HEK293 (cell line): ENCODE measurements at regions not wholly inside any gene's neighbourhood (a gene's known extent, or its start where the extent isn't known, plus 50 kb on each side); places are given as distances from the start of the nearest gene placed in this dataset.

ENCODE experiments used
- CTCF ChIP-seq: fragments of 450-650 bp; formaldehyde crosslinking; IDR thresholded peaks from 2 replicates; pipeline ENCODE4 v1.5.1; 2016; ENCODE audit warnings: missing biosample characterization, missing genetic modification characterization
- TCF7L2 ChIP-seq: IDR thresholded peaks from 2 replicates; pipeline ENCODE4 v1.6.1; 2011; ENCODE audit warnings: low read depth, mild to moderate bottlenecking, inconsistent platforms, low read length, moderate library complexity, borderline replicate concordance
- ZNF114 ChIP-seq: fragments of 450-650 bp; formaldehyde crosslinking; IDR thresholded peaks from 2 replicates; pipeline ENCODE4 v1.5.0; 2017; ENCODE audit warnings: missing biosample characterization, missing genetic modification characterization
- ZNF174 ChIP-seq: fragments of 450-650 bp; formaldehyde crosslinking; IDR thresholded peaks from 2 replicates; pipeline ENCODE4 v1.5.0; 2017; ENCODE audit warnings: missing biosample characterization, mild to moderate bottlenecking, missing genetic modification characterization
- ZNF2 ChIP-seq: fragments of 450-650 bp; formaldehyde crosslinking; IDR thresholded peaks from 2 replicates; pipeline ENCODE4 v1.5.1; 2016; ENCODE audit warnings: missing biosample characterization, missing genetic modification characterization
- ZNF350 ChIP-seq: fragments of 450-650 bp; formaldehyde crosslinking; IDR thresholded peaks from 2 replicates; pipeline ENCODE4 v1.5.0; 2017; ENCODE audit warnings: missing biosample characterization, mild to moderate bottlenecking, missing genetic modification characterization
- ZNF530 ChIP-seq: fragments of 450-650 bp; formaldehyde crosslinking; IDR thresholded peaks from 2 replicates; pipeline ENCODE4 v1.5.1; 2016; ENCODE audit warnings: low read depth, missing biosample characterization, missing genetic modification characterization
- ZNF560 ChIP-seq: fragments of 450-650 bp; formaldehyde crosslinking; IDR thresholded peaks from 2 replicates; pipeline ENCODE4 v1.5.1; 2017; ENCODE audit warnings: missing biosample characterization, missing genetic modification characterization, borderline replicate concordance
- ZNF785 ChIP-seq: fragments of 450-650 bp; formaldehyde crosslinking; IDR thresholded peaks from 2 replicates; pipeline ENCODE4 v1.5.1; 2016; ENCODE audit warnings: missing biosample characterization, missing genetic modification characterization
- ZXDB ChIP-seq: fragments of 450-650 bp; formaldehyde crosslinking; IDR thresholded peaks from 2 replicates; pipeline ENCODE4 v1.5.1; 2016; ENCODE audit warnings: missing biosample characterization, missing genetic modification characterization
- TF ChIP-seq, protein P1 (sequence below): fragments of 450-650 bp; formaldehyde crosslinking; IDR thresholded peaks from 2 replicates; pipeline ENCODE4 v1.5.1; 2016; ENCODE audit warnings: missing biosample characterization, missing genetic modification characterization
- TF ChIP-seq, protein P2 (sequence below): fragments of 450-650 bp; IDR thresholded peaks from 2 replicates; pipeline ENCODE4 v1.5.1; 2018; ENCODE audit warnings: missing biosample characterization, mild to moderate bottlenecking, missing genetic modification characterization
- TF ChIP-seq, protein P3 (sequence below): fragments of 450-650 bp; formaldehyde crosslinking; IDR thresholded peaks from 2 replicates; pipeline ENCODE4 v1.5.1; 2016; ENCODE audit warnings: missing biosample characterization, missing genetic modification characterization

DNA sequence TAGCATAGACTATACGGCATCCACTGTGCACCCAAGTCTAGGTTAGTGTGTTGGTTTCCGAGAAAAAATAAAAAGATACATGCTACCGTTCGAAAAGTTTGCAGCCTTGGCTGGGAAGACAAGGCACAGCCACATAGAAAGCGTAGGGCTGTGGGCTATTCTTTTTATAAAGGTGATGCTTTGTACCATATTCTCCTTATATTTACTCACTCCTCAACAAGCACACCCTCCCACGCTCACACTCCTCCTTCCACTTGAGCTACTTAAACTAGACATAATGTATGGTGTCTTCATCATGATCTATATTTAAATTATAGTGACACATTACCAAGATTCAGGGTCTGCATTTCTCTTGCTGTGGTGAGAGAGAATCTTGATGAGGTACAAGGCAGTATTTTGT is 1416.5 kb downstream of the AACS start:
- TF ChIP-seq ZNF174 (tag by site-specific recombination) (no peak), ZNF785 (tag by site-specific recombination) (no peak), ZNF350 (tag by site-specific recombination) (no peak), ZNF114 (tag by site-specific recombination) (no peak), ZNF530 (tag by site-specific recombination) (no peak), ZNF560 (tag by site-specific recombination) (no peak), CTCF (tag by site-specific recombination) (no peak), TCF7L2 (no peak), ZXDB (tag by site-specific recombination) (no peak), ZNF2 (tag by site-specific recombination) (no peak)
- TF ChIP-seq, protein P1, sequence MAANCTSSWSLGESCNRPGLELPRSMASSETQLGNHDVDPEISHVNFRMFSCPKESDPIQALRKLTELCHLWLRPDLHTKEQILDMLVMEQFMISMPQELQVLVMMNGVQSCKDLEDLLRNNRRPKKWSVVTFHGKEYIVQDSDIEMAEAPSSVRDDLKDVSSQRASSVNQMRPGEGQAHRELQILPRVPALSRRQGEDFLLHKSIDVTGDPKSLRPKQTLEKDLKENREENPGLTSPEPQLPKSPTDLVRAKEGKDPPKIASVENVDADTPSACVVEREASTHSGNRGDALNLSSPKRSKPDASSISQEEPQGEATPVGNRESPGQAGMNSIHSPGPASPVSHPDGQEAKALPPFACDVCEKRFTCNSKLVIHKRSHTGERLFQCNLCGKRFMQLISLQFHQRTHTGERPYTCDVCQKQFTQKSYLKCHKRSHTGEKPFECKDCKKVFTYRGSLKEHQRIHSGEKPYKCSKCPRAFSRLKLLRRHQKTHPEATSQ (tag by site-specific recombination), result no peak
- TF ChIP-seq, protein P2, sequence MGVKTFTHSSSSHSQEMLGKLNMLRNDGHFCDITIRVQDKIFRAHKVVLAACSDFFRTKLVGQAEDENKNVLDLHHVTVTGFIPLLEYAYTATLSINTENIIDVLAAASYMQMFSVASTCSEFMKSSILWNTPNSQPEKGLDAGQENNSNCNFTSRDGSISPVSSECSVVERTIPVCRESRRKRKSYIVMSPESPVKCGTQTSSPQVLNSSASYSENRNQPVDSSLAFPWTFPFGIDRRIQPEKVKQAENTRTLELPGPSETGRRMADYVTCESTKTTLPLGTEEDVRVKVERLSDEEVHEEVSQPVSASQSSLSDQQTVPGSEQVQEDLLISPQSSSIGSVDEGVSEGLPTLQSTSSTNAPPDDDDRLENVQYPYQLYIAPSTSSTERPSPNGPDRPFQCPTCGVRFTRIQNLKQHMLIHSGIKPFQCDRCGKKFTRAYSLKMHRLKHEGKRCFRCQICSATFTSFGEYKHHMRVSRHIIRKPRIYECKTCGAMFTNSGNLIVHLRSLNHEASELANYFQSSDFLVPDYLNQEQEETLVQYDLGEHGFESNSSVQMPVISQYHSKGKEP (tag by site-specific recombination), result no peak
- TF ChIP-seq, protein P3, sequence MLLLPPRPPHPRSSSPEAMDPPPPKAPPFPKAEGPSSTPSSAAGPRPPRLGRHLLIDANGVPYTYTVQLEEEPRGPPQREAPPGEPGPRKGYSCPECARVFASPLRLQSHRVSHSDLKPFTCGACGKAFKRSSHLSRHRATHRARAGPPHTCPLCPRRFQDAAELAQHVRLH, result no peak
